ENCODE measurements at regions not wholly inside any gene's neighbourhood (a gene's known extent, or its start where the extent isn't known, plus 50 kb on each side); places are given as distances from the start of the nearest gene placed in this dataset.

DNA sequence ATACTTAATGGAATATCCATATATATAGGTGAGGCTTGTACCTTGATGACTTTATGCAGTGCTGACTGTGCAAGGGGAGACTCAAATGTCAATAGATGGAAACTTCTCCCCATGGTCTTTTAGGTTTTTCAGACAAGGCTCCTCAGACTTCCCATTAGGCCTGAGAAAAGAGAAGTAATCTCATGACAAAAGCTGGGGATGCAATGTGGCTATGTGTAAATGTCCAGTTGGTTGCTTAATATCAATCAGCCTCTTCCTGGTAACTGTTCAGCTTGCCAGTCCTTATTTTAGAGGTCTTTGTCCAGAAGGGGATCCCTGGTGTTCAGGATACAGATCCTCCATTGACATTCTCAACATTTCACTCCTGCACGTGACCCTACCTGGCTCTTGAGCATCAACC is 621.1 kb upstream of the CDH18 start:
- TF ChIP-seq POLR2A (IDR thresholded peaks at IDR 0.05; ENCODE audit: extremely low read depth, insufficient read length): no peak
- TF ChIP-seq, protein P1, sequence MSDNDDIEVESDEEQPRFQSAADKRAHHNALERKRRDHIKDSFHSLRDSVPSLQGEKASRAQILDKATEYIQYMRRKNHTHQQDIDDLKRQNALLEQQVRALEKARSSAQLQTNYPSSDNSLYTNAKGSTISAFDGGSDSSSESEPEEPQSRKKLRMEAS (IDR thresholded peaks at IDR 0.05; ENCODE audit: low read depth, low read length): no peak
- TF ChIP-seq, protein P2, sequence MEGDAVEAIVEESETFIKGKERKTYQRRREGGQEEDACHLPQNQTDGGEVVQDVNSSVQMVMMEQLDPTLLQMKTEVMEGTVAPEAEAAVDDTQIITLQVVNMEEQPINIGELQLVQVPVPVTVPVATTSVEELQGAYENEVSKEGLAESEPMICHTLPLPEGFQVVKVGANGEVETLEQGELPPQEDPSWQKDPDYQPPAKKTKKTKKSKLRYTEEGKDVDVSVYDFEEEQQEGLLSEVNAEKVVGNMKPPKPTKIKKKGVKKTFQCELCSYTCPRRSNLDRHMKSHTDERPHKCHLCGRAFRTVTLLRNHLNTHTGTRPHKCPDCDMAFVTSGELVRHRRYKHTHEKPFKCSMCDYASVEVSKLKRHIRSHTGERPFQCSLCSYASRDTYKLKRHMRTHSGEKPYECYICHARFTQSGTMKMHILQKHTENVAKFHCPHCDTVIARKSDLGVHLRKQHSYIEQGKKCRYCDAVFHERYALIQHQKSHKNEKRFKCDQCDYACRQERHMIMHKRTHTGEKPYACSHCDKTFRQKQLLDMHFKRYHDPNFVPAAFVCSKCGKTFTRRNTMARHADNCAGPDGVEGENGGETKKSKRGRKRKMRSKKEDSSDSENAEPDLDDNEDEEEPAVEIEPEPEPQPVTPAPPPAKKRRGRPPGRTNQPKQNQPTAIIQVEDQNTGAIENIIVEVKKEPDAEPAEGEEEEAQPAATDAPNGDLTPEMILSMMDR (IDR thresholded peaks at IDR 0.05; ENCODE audit: low read depth, low read length): no peak
- no peak for TF ChIP-seq MYC (IDR thresholded peaks at IDR 0.05; ENCODE audit: low read depth, low read length)
- DNase-seq (ENCODE audit: low read depth): no peak
- no peak overlapping the region for H3K4me3 ChIP-seq (ENCODE audit: low read depth, low read length)

DNA sequence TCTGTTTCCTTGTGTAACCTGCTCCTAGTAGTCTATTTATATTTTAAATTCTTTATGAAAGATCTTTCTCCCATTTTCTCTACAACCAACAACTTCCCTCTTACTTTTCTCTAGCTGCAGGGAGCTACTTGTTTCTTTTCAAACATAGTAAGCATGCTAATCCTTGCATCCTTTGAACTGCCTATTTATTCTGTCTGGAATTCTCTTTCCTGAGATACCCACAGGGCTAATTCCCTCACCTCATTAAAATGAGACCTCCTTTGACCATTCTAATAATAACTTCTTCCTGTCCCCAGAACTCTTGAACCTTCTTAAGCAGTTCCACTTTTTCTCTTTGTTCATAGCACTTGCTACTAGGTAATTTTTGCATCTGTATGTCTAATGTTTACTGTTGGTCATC is 620.6 kb upstream of the CDH18 start:
- TF ChIP-seq, protein P1 (IDR thresholded peaks at IDR 0.05; ENCODE audit: low read depth, low read length): no peak
- TF ChIP-seq, protein P2 (IDR thresholded peaks at IDR 0.05; ENCODE audit: low read depth, low read length): no peak
- no peak for TF ChIP-seq MYC (IDR thresholded peaks at IDR 0.05; ENCODE audit: low read depth, low read length)
- TF ChIP-seq POLR2A (IDR thresholded peaks at IDR 0.05; ENCODE audit: extremely low read depth, insufficient read length): no peak
- no peak for DNase-seq (ENCODE audit: low read depth)

DNA sequence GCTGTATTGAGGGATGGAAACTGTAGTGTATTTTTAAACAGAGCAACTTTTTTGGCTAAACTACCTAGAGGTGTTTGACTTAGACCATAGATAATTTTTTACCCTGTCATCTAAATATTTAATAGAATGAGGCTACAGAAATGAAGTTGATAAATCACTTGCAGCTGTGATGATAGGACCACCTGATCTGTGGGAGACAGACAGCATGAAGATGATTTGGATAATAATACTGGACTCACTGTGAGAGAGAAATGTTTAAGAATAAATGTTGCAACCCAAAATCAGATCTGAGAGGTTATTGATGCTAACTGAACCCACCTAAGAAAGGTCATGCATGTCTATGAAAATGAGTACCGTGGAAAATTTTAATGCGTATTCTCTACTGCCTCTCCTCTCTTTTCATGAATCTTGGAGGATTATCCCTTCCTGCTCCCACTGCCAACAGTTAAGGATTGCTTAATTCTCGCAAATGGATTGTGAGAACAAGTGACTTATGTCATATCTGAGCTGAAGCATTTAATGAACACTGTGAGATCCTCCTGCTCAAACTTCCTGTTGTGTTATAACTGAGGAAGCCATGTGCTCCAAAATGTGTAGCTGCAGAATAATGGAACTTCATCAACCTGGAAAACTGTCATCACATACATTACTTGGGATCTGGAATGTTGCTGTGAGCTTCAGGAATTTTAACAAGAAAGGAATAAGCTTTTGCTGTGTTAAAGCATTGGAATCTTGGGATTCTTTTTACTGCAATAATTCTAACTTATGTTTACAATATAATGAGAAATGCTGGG is 617.9 kb upstream of the CDH18 start:
- TF ChIP-seq MYC (IDR thresholded peaks at IDR 0.05; ENCODE audit: low read depth, low read length) (no peak), POLR2A (IDR thresholded peaks at IDR 0.05; ENCODE audit: extremely low read depth, insufficient read length) (no peak)
- TF ChIP-seq, protein P1 (IDR thresholded peaks at IDR 0.05; ENCODE audit: low read depth, low read length): no peak; the same call in 1 of the 2 replicates
- TF ChIP-seq, protein P2 (IDR thresholded peaks at IDR 0.05; ENCODE audit: low read depth, low read length): no peak
- no peak for DNase-seq (ENCODE audit: low read depth)
- no peak overlapping the region for H3K4me3 ChIP-seq (ENCODE audit: low read depth, low read length)

More for the DNA sequence above, 620.6 kb upstream of the CDH18 start:
- no peak overlapping the region for H3K4me3 ChIP-seq (ENCODE audit: low read depth, low read length)

DNA sequence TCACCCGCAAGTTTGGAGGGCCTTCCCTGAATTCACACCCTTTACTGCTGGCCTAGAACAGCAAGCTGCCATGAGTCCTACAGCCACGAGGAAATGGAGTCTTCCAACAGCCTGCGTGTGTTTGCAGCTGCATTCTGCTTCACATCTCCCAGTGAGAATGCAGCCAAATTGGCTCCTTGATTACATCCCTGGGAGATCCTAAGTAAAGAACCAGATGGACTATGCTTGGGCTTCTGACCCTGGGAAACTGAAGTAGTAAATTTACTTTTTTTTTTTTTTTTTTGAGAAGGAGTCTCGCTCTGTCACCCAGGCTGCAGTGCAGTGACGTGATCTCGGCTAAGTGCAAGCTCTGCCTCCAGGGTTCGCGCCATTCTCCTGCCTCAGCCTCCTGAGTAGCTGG is 617.0 kb upstream of the CDH18 start:
- no peak for DNase-seq (ENCODE audit: low read depth)
- TF ChIP-seq, protein P1 (IDR thresholded peaks at IDR 0.05; ENCODE audit: low read depth, low read length): no peak
- TF ChIP-seq, protein P2 (IDR thresholded peaks at IDR 0.05; ENCODE audit: low read depth, low read length): no peak
- TF ChIP-seq MYC (IDR thresholded peaks at IDR 0.05; ENCODE audit: low read depth, low read length) (no peak), POLR2A (IDR thresholded peaks at IDR 0.05; ENCODE audit: extremely low read depth, insufficient read length) (no peak)
- H3K4me3 ChIP-seq (ENCODE audit: low read depth, low read length): no peak overlapping the region

DNA sequence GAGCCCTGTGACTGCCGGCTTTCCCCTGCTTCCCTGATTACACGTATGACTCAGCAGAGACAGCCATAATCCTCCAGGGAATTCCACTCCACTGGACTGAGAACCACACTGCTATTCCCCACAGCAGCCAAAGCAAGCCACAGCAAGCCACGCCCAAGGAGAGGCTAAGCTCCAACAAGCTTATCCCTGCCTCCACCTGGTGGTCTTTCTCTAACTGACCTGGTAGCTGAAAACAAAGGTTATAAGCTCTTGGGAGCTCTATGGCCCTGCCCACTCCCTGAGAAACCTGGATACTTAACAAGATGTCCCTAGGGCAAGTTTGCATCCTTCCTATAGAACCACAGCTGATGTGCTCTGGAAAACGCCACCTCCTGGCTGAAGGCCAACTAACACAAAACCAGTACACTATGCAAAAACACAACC is 613.7 kb upstream of the CDH18 start:
- TF ChIP-seq, protein P1 (IDR thresholded peaks at IDR 0.05; ENCODE audit: low read depth, low read length): no peak
- TF ChIP-seq, protein P2 (IDR thresholded peaks at IDR 0.05; ENCODE audit: low read depth, low read length): peak; percentile 36
- no peak for TF ChIP-seq MYC (IDR thresholded peaks at IDR 0.05; ENCODE audit: low read depth, low read length)
- DNase-seq (ENCODE audit: low read depth): peak; percentile 12

More for the DNA sequence above, 613.7 kb upstream of the CDH18 start:
- H3K4me3 ChIP-seq (ENCODE audit: low read depth, low read length): no peak overlapping the region
